ENCODE measurements at regions not wholly inside any gene's neighbourhood (a gene's known extent, or its start where the extent isn't known, plus 50 kb on each side); places are given as distances from the start of the nearest gene placed in this dataset.

- no peak overlapping the region for H3K27ac ChIP-seq
- no peak for DNase-seq (ENCODE audit: extremely low spot score in 2 of 2)
Measured at GRCh38 chr10:105885495-105885894, 1244.4 kb downstream of the SORCS3 start.

GRCh38 chr10:105879401-105879800 lies 1238.3 kb downstream of the SORCS3 start:
- no peak for DNase-seq (ENCODE audit: extremely low spot score in 2 of 2)
- TF ChIP-seq POLR2A (IDR thresholded peaks at IDR 0.05) (no peak), POLR2AphosphoS5 (IDR thresholded peaks at IDR 0.05; ENCODE audit: insufficient read depth in 1 of 2, low read depth in 1 of 2) (no peak), CTCF (IDR thresholded peaks at IDR 0.05) (no peak)

More at GRCh38 chr10:105885495-105885894, 1244.4 kb downstream of the SORCS3 start:
- Histone ChIP-seq H3K4me1 (no peaks in the 10 kb centered on the region), H3K9me3 (no peaks in the 10 kb centered on the region), H3K36me3 (no peaks in the 10 kb centered on the region), H3K4me3 (no peak overlapping the region), H3K27me3 (no peaks in the 10 kb centered on the region)
- intact Hi-C loops (cut with DNase I): no loop called here
- no peak for TF ChIP-seq POLR2A (IDR thresholded peaks at IDR 0.05)
- no peak for TF ChIP-seq CTCF (IDR thresholded peaks at IDR 0.05)
- TF ChIP-seq POLR2AphosphoS5 (IDR thresholded peaks at IDR 0.05; ENCODE audit: insufficient read depth in 1 of 2, low read depth in 1 of 2): no peak

GRCh38 chr10:105875050-105875449 lies 1234.0 kb downstream of the SORCS3 start:
- Histone ChIP-seq H3K4me1 (no peaks in the 10 kb centered on the region), H3K36me3 (no peaks in the 10 kb centered on the region), H3K27me3 (no peaks in the 10 kb centered on the region), H3K9me3 (no peaks in the 10 kb centered on the region), H3K27ac (no peak overlapping the region), H3K4me3 (no peak overlapping the region)
- intact Hi-C loops (cut with DNase I): no loop called here
- DNase-seq (ENCODE audit: extremely low spot score in 2 of 2): no peak
- TF ChIP-seq POLR2A (IDR thresholded peaks at IDR 0.05): no peak
- TF ChIP-seq CTCF (IDR thresholded peaks at IDR 0.05): no peak
- TF ChIP-seq POLR2AphosphoS5 (IDR thresholded peaks at IDR 0.05; ENCODE audit: insufficient read depth in 1 of 2, low read depth in 1 of 2): no peak

More at GRCh38 chr10:105879401-105879800, 1238.3 kb downstream of the SORCS3 start:
- Histone ChIP-seq H3K27ac (no peak overlapping the region), H3K4me3 (no peak overlapping the region), H3K9me3 (no peaks in the 10 kb centered on the region), H3K36me3 (no peaks in the 10 kb centered on the region), H3K4me1 (no peaks in the 10 kb centered on the region), H3K27me3 (no peaks in the 10 kb centered on the region)
- intact Hi-C loops (cut with DNase I): no loop called here

- no peaks in the 10 kb centered on the region for H3K4me1 ChIP-seq
- TF ChIP-seq POLR2AphosphoS5 (IDR thresholded peaks at IDR 0.05; ENCODE audit: insufficient read depth in 1 of 2, low read depth in 1 of 2): no peak
- no peak for TF ChIP-seq CTCF (IDR thresholded peaks at IDR 0.05)
- no peak for TF ChIP-seq POLR2A (IDR thresholded peaks at IDR 0.05)
- H3K27ac ChIP-seq: no peak overlapping the region
- DNase-seq (ENCODE audit: extremely low spot score in 2 of 2): no peak
- H3K9me3 ChIP-seq: no peaks in the 10 kb centered on the region
- intact Hi-C loops (cut with DNase I): no loop called here
- no peak overlapping the region for H3K4me3 ChIP-seq
- no peaks in the 10 kb centered on the region for H3K36me3 ChIP-seq
- H3K27me3 ChIP-seq: no peaks in the 10 kb centered on the region
Measured at GRCh38 chr10:105872665-105873064, 1231.6 kb downstream of the SORCS3 start.

- Histone ChIP-seq H3K27me3 (no peaks in the 10 kb centered on the region), H3K4me3 (no peak overlapping the region), H3K36me3 (no peaks in the 10 kb centered on the region), H3K4me1 (no peaks in the 10 kb centered on the region), H3K9me3 (no peaks in the 10 kb centered on the region), H3K27ac (no peak overlapping the region)
- DNase-seq (ENCODE audit: extremely low spot score in 2 of 2): no peak
- intact Hi-C loops (cut with DNase I): no loop called here
- no peak for TF ChIP-seq CTCF (IDR thresholded peaks at IDR 0.05)
- TF ChIP-seq POLR2AphosphoS5 (IDR thresholded peaks at IDR 0.05; ENCODE audit: insufficient read depth in 1 of 2, low read depth in 1 of 2): no peak
- TF ChIP-seq POLR2A (IDR thresholded peaks at IDR 0.05): no peak
Measured at GRCh38 chr10:105868935-105869334, 1227.8 kb downstream of the SORCS3 start.
